Sigmoid colon (tissue), 4 donors: ENCODE measurements at regions not wholly inside any gene's neighbourhood (a gene's known extent, or its start where the extent isn't known, plus 50 kb on each side); places are given as distances from the start of the nearest gene placed in this dataset.

Experiments
- EP300 ChIP-seq, 4 donors: sonication (generic); formaldehyde crosslinking; IDR thresholded peaks; one replicate each; pipeline ENCODE4 v1.6.1; 2017; ENCODE audit warnings: antibody characterized with exemption in 4 of 4
- POLR2A ChIP-seq, 2 donors: fragments of 450-650 bp; IDR thresholded peaks; one replicate each; pipeline ENCODE4 v1.6.1; 2016; ENCODE audit warnings: antibody characterized with exemption in 2 of 2, mild to moderate bottlenecking in 2 of 2, moderate library complexity in 2 of 2
- POLR2AphosphoS5 ChIP-seq, 4 donors: sonication (generic); formaldehyde crosslinking; IDR thresholded peaks; one replicate each; pipeline ENCODE4 v1.6.1; 2017; ENCODE audit warnings: antibody characterized with exemption in 4 of 4
- TF ChIP-seq, protein P1 (sequence below), 4 experiments: fragments of 450-650 bp in 3 of 4; fragments of 200-600 bp in 1 of 4; IDR thresholded peaks; one replicate each; pipeline ENCODE4 v1.5.1; 2016 to 2019; ENCODE audit warnings: antibody characterized with exemption in 4 of 4, mild to moderate bottlenecking in 3 of 4, moderate library complexity in 2 of 4

GRCh38 chr16:49097964-49098363, 183.7 kb downstream of the CBLN1 start:
- TF ChIP-seq, protein P1, sequence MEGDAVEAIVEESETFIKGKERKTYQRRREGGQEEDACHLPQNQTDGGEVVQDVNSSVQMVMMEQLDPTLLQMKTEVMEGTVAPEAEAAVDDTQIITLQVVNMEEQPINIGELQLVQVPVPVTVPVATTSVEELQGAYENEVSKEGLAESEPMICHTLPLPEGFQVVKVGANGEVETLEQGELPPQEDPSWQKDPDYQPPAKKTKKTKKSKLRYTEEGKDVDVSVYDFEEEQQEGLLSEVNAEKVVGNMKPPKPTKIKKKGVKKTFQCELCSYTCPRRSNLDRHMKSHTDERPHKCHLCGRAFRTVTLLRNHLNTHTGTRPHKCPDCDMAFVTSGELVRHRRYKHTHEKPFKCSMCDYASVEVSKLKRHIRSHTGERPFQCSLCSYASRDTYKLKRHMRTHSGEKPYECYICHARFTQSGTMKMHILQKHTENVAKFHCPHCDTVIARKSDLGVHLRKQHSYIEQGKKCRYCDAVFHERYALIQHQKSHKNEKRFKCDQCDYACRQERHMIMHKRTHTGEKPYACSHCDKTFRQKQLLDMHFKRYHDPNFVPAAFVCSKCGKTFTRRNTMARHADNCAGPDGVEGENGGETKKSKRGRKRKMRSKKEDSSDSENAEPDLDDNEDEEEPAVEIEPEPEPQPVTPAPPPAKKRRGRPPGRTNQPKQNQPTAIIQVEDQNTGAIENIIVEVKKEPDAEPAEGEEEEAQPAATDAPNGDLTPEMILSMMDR (IDR thresholded peaks at IDR 0.05) = no peak
- no peak for TF ChIP-seq POLR2A (IDR thresholded peaks at IDR 0.05)
- TF ChIP-seq POLR2AphosphoS5 (IDR thresholded peaks at IDR 0.05) = no peak
- no peak for TF ChIP-seq EP300 (IDR thresholded peaks at IDR 0.05)
